NCI-H1436 treated with DMSO at 0.1 percent for 48 hours (cell line): ENCODE measurements at regions not wholly inside any gene's neighbourhood (a gene's known extent, or its start where the extent isn't known, plus 50 kb on each side); places are given as distances from the start of the nearest gene placed in this dataset.

Experiments used
- DNase-seq: peaks from one replicate; lab custom pipeline; 2025; lab: John Stamatoyannopoulos, UW

DNA sequence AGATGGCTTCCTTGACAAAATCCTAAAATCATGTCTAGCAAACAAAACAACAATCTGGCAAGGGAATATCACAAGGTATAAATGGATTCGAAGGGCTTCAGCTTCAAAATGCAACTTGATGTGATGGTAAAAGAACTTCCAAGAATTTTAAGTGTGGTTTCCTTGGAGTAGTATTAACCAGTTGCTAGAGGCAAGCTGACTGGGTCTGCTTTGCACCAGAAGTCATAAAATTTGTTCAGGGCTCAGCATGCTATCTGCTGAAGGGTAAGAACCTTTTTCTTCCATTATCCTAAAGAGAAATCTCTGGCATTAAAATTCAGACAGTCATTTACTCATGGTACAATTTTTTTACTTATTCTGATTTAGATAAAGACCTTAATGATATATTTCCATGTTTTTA is 516.7 kb downstream of the TXNL1 start:
- no peak for DNase-seq

DNA sequence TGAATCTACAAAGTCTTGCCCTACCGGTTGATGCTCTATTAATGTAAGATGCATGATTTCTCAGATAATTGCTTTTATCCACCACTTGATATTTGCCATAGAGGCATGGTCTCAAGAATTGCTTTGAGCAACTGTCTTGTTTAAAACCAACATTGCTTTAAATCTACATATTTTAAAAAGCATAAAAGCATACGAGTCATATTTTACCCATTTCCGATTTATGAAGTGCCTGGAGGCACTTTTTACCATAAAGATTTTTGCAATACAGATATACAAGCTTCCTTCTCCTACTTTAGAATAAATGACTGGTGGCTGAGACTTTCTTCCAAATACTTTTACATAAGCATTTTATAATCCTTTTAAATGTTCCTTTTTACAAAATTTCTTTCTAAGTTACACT is 517.6 kb downstream of the TXNL1 start:
- DNase-seq = no peak

DNA sequence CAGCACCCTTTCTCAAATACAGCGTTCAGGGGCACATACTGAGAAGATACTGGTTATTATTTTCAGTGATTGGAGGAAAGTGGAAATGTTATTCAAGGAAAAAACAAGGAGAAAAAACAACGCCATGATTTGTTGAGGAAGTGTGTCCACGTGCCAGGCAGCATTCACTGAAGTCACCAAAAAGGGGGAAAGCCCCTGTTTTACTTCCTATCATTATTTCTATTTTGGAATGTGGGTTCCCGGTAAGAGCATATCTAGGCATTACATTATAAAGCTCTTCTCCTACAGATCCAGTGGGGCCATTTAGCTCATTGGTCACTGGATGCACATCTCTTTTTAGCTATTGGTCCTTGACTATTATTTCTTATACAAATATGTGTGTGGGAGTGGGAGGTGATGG is 518.7 kb downstream of the TXNL1 start:
- no peak for DNase-seq

DNA sequence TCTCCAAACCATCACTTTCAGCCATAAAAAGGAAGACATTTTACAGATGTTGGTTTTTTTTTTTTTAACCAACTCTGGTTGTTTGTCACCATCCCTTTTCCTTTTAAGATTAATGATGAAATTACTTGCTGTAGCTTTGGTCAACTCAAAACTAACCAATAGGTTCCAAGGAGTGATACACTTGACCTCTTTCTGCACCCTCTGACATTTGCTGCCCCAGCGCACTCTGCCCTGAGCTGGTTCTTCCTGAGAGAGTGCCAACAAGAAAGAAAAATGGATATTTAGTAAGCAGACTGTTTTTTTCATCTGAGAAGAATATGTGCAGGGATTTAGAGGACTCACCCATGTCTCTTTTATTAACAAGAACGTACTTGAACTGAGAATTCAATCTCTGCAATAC is 520.0 kb downstream of the TXNL1 start:
- DNase-seq = no peak

DNA sequence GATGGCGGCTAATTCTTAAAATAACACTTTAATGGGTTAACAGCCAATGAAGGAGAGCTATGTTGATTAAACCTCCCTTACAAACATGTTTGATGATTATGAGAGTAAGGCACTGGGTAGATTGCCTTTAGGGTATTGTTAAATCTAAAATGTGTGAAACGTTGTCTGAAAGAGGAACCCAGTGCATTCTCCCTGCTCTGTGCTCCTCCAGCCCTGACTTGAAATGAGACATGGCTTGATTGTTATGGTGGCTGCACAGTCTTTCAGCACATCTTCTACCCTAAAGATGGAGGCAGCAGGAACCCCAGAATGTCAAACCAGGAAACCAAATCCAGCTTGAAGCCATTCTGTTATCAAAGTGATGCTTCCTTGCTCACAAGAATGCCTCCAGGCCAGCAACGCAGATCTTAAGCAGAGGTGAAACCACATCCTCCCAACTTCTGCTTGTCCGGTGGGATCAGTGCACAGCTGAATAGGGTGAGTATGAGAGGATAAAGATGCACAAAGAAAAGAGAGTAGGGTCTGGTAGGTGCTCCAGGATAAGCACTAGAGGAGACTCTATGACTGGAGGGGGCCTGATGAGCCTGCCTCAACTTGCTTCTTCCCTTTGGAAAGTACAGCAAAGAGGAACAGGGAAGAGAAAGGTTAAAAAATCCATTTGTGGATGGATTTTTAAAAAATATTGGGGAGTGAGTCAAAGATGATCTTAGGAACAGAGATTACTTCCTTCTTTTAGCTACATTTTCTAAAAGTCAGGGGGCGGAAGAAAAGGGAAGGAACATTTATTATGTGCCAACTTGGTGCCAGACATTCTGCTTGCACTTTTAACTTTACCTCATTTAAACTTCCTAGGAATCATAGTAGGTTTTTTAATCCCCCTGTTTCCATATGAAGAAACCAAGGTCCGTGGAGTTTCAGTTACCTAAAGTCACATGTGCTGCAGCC is 523.0 kb downstream of the TXNL1 start:
- no peak for DNase-seq

DNA sequence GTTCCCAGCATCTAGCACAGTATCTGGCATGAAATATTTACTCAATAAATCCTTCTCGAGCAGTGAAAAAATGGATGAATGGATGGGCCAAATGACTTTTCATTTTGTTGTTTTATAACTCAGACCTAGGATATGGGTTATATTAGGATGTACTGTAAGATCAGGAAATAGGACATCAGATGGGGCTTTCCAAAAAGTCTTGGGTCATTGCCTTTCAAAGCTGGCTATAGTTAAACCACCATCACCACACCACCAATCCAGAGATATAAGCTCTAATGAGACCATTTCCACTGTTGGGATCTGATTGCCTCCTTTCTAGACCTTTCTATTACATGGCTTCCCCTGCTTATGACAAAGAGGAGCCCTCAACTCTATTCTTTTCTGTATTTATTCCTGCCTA is 525.0 kb upstream of the TCF4 start:
- DNase-seq = no peak

DNA sequence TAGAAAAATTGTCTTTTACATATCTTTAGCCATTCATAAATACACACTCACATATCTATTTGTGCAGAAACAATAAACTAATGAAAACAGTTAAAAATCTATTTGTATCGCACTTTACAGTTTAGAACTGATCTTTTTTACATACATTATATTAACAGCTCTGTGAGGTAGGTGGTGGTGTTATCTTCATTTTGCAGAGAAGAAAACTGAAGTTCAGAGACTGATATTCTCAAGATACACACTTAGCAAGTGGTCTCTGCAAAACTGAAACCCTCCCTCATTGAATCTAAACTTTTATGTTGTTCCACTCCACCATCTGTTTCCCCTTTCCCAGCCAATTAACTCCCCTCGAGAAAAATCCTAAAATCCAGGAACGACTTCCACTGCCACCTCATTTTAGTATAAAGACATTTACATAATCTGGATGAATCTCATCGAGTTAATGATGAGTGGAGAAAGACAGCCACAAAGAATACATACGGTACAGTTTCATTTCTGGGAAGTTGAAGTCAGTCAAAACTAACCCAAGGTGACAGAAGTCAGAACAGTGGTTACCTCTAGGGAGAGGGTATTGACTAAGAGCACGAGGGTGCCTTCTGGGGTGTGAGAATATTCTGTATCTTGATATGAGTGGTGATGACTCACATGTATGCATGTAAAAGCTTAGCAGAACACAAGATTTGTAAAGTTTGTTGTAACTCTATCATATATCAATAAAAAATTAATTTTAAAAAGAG is 524.2 kb upstream of the TCF4 start:
- no peak for DNase-seq

DNA sequence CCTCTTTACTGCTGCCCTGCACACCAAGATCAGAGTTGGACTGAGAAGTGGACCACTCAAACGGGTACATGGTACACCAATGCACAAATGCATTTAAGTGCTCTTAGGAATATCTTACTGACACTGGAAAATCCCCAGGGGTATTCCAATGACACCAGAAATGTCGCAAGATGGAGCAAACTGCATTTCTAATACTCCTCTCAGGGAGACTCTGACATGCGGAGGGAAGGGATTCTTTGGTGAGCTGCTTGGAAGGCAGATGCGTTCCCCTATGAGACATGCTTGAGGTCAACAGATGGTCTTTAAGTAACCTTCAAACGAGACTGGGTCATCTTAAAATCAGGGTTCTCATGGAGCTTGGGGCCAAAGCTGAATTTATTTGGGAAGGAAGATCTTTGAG is 521.8 kb upstream of the TCF4 start:
- no peak for DNase-seq

DNA sequence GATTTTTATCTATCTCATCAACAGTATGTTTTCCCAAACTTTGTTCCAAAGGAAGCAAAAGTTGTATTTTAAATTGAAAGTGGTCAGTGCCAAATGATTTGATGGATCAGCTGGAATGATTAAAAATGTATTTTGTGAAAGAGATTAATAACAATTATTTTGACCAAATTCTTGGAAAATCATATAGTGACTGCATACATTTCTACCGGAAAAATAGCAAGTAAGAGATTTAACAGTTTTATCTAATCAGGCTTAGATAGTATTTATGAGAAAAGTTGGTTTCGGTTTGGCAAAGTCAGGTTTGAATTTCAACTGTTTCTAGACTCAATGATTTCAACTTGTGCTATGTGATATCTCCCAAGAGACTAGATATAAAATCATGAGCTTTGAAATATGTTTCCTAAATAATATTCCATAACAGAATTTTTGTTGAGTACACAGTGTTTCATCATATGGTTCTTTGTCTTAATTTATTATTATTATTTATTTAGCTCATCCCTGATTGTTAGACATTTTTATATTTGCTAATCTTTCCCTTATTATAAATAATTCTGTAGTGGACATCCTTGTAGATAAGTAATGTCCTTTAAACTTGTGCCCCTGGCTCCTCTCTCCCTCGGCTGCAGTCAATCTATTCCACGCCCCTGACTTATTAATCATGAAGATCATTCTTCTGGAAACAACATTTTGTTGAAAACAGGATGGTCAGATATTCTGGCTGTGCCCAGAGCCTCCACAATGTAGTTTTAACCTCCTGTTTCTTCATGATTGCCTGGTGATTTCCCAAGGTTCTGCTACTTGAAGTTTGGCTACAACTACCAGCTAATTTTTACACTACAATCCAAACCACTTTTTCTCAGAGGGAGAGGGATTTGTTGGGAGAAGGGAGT is 520.7 kb upstream of the TCF4 start:
- no peak for DNase-seq

DNA sequence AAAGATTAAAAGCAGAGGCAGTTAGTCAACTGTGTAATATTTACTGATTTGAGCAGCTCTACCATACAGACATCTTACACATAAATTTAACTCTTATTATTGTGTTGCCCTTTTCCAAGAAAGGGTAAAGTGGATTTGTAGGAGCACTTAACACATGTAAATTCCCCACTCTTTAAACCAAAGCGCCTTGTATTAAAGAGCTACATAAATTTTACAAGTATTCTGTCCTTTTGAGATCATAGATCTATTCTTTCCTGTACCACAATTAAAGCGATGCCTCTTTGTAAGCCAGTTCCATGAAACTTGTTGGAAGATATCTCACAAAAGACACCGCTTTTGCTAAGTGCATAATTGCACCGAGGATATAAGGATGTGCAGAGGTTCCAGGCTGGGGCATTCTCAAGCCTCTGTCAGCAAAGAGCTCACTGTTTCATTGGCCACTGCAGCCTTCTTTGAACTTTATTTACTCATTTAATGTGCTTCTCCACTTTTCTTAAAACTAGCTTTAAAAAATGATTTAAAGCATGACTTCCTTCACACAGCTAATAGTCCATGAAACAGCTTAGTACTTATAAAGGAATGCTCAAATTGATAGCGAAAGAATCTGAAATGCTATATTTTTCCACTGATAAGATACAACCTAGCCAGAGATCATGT is 520.0 kb upstream of the TCF4 start:
- no peak for DNase-seq

DNA sequence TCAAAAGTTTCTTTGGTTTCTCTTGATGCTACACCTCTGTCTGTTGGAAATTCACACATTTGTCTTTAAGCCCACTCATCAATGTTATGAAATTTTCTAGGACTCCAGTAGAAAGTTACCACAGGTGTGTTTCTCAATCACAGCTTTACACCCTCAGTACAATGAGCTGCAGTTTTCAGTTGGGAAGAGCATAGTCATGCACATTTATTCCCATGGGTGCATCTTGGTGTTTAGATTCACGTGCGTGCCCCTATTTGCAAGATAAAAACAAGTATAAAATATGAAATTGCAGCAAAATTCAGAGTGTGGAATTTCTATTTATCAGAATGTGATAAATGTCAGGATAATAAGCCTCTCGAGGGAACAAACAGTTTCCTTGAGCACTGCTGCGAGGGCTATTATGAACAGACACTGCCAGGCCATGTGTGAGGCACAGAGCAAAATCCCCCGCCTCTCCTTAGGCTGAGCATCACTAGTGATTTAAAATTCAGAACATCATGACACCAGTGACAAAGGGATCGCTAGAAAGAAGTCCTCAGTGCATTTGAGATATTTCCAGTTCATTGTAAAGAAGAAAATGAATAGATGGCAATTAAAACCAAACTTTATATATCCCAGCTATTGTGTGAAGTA is 512.2 kb upstream of the TCF4 start:
- DNase-seq = no peak

DNA sequence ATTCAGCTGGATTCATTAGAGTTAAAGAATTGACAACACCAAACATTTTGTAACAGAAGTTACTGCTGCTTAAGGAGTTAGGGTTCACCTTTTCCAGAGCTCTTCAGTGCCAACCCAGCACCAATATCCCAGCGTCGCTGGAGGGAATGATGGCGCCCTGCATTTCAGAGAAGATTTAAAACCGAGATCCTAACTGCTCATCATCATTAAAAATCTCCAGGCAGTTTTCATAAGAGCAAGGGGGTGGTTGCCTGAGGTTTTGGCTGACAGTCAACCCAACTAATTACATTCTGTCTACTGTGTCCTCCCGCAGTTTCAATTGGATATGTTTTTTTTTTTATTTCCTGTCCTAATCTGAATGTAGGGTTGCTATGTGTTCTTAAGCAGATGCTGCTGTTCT is 509.6 kb upstream of the TCF4 start:
- no peak for DNase-seq

DNA sequence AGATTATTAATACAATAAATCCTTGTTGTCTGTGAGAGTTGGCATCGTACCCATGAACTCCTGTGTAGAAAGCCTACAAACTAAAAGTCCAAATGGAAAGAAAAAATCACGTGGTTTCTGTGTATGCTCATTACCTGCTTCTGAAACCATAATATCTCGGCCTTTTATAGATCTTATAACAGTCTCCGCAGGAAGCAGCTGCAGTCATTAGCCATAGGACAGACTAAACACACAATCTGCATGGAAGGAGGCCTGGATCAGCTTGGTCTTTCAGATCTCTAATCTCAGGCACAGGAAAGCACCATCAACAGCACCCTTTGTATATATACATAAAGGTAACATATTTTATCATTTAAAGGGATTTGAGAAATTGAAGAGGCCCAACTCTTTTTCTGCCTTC is 508.9 kb upstream of the TCF4 start:
- peak; percentile 27 for DNase-seq

DNA sequence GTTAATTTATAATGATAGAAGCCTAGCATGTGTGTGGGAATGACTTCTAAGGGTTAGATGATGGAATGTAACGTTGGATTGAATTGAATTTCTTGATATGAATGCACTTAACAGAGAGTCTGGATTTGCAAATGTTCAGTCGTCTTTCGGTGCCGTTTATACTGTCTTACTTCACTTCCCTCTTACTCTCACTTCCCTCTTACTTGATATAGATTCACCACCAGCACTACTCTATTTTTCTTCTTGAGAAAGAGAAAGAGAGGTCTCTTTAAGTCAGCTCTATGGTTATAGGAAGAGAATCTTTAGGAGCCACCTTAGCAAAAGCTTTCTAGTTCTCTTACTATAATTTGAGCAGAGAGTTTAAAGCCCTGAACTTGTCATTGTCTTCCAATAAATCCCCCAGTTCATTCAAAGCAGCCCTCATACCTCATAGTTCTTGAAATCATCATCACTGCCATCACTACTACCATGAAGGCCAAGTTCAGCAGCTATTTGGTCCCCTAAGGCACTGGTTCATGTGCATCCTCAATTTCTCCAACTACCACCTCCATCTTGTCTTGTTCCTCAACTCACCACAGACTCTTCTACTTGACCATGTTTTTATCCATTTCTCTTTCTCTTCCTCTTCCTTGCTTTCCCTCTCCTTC is 501.7 kb upstream of the TCF4 start:
- no peak for DNase-seq

DNA sequence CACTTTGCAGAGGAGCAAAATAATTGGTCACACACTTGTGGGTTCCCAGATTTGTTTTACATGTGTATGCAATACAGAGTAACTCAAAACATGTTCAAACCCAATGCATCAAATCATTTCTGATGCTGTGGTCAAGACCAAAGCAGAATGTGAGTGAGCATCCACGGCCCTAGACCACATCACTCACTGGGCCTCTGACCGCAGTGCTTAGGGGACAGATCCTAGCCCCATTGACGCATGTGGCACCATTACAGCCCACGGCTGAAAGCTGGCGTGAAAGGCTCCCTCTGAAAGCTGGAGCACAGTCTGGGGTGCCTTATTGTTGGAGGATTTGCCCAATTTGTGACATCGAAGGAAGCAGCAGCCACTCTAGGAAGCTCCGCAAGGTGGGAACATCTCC is 498.8 kb upstream of the TCF4 start:
- no peak for DNase-seq

DNA sequence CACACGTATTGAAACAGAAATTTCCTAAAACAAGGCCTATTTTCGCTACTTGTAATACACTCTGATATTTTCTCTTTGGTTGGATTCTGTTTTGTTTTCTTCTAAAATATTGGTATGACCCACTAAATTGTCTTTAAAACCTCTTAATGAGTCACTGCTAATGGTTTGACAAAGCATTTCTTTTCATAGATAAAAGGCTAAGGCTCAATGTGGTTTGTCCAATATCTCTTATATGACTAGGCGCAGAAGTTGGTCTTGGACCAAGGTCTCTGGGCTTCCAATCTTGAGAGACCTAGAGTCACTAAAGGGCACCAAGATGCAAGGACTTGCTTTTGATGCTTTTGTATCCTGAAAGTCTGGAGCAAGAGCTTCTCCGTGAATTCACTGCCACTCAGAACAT is 498.2 kb upstream of the TCF4 start:
- DNase-seq = no peak

DNA sequence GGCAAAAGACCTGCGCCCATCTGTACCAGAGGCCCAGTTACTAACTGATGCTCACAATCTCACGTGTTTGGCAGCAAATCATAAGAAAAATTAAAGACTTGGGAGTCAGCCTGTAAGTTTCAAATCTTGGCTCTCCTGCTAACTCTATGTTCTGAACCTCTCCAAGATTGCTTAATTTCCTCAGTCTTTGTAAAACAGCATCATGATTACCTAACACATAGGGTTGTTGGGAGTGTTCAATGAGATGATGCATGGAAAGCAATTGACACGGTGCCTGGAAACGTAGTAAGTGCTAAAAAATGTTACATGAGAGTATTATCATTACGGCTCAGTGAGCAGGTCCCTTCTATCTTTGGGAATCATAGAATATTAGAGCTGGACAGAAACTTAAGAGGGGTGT is 497.6 kb upstream of the TCF4 start:
- no peak for DNase-seq

DNA sequence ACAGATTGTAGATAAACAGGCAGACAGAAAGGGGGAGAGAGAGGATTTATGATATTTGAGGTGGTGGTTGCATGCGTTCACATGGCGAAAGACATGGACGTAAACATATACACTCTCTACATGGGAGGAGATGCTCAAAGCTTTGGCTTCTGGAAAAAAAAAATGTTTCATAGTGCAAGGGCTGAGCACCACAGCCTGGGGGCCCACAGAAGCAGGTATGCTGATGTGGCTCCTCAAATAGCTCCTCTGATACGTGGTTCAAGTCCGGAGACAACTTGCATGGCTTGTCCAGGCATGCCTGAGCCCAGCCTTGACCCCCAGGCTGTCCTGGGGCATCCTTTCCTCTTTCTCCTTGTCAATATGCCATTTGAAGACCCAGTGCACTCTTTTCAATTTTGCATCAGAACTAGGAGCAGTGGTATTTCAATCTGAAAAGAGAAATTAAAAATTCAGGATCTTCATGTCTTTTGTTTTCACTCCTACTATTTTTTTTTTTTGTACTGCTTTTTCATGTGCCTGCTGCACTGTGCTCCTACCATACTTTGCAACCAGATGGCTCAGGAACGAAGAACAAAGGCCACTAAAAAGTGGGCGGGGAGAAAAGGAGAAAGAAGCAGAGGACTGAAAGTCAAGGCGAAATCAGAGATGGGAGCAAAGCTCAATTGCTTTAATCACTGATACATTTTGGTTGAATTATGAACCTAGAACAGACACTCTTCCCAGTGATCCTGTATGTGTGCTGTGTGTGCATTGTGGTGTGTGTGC is 495.7 kb upstream of the TCF4 start:
- peak; percentile 47 for DNase-seq

DNA sequence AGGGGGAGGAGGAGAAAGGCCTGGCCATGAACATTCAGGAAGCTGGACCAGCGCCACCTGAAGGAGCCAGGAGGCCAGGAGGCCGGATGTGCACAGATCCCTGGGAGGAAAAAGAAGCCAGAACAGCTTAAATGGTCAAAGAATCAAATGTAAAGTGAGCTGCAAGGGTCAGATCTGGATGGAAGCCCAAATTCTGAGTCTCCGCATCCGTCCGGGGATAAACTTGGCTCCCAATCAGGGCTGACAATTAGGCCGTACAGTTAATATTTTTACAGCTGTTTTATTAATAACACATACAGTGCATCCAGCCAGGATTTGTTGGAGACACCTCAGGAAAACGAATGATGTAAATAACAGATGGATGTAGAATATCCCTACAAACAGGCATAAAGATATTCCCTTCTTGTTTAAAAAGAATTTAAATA is 495.1 kb upstream of the TCF4 start:
- no peak for DNase-seq

DNA sequence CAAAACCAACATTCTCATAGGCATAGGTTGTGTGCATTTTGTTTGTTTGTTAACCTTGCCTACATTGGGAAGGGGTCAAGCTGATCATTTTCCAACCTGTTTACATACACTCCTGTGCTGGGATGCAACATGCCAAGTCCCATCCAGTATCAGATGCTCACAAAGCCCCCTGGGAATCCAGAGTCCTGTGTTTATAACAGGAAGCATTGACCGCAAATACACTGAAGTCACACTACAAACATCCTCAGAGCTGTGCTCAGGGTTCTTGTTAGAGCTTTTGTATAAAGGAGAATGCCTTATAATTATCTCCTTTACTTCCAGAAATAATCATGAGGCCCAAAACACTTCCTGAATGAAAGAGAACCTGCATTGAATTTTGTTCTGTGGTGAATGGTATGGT is 488.7 kb upstream of the TCF4 start:
- no peak for DNase-seq
